Midbrain (tissue), 1 donor: ENCODE measurements at regions not wholly inside any gene's neighbourhood (a gene's known extent, or its start where the extent isn't known, plus 50 kb on each side); places are given as distances from the start of the nearest gene placed in this dataset.

Experiments used
- DNase-seq: peaks from one replicate; lab custom pipeline; 2025; lab: John Stamatoyannopoulos, UW

GRCh38 chr1:5501206-5501930 lies 490.9 kb downstream of the NPHP4 start:
- DNase-seq = no peak

GRCh38 chr1:5500541-5500940 lies 491.7 kb downstream of the NPHP4 start:
- DNase-seq = no peak

- no peak for DNase-seq
These were observed 494.7 kb downstream of the NPHP4 start for GRCh38 chr1:5497503-5497902.

GRCh38 chr1:5495596-5496410 lies 496.4 kb downstream of the NPHP4 start:
- no peak for DNase-seq

GRCh38 chr1:5494518-5494917 lies 497.7 kb downstream of the NPHP4 start:
- peak; percentile 66 for DNase-seq

- DNase-seq = peak; percentile 66
These were observed 498.3 kb downstream of the NPHP4 start for GRCh38 chr1:5493851-5494311.

GRCh38 chr1:5493275-5493674 lies 498.9 kb downstream of the NPHP4 start:
- no peak for DNase-seq

GRCh38 chr1:5492846-5493245 lies 499.4 kb downstream of the NPHP4 start:
- no peak for DNase-seq

- DNase-seq = no peak
These were observed 500.9 kb downstream of the NPHP4 start for GRCh38 chr1:5491207-5491904.

GRCh38 chr1:5490635-5491034 lies 501.6 kb downstream of the NPHP4 start:
- DNase-seq = no peak

GRCh38 chr1:5488448-5488847 lies 503.8 kb downstream of the NPHP4 start:
- DNase-seq = no peak

- DNase-seq = no peak
These were observed 506.1 kb downstream of the NPHP4 start for GRCh38 chr1:5485968-5486696.

- DNase-seq = no peak
These were observed 506.8 kb downstream of the NPHP4 start for GRCh38 chr1:5485436-5485835.

- DNase-seq = no peak
These were observed 507.6 kb downstream of the NPHP4 start for GRCh38 chr1:5484451-5485165.

GRCh38 chr1:5481889-5482288 lies 510.3 kb downstream of the NPHP4 start:
- no peak for DNase-seq

- no peak for DNase-seq
These were observed 511.3 kb downstream of the NPHP4 start for GRCh38 chr1:5480906-5481305.

- no peak for DNase-seq
These were observed 512.2 kb downstream of the NPHP4 start for GRCh38 chr1:5479876-5480646.

- no peak for DNase-seq
These were observed 513.3 kb downstream of the NPHP4 start for GRCh38 chr1:5478961-5479360.

- no peak for DNase-seq
These were observed 514.0 kb downstream of the NPHP4 start for GRCh38 chr1:5478156-5478695.

- peak; percentile 13 for DNase-seq
These were observed 514.5 kb downstream of the NPHP4 start for GRCh38 chr1:5477716-5478115.
